ENCODE measurements at regions not wholly inside any gene's neighbourhood (a gene's known extent, or its start where the extent isn't known, plus 50 kb on each side); places are given as distances from the start of the nearest gene placed in this dataset.
"Not testable (repeated sequence)": the region's sequence is repeated elsewhere in the genome, so short reads cannot be mapped to it uniquely, and the experiment has no call there.

DNA sequence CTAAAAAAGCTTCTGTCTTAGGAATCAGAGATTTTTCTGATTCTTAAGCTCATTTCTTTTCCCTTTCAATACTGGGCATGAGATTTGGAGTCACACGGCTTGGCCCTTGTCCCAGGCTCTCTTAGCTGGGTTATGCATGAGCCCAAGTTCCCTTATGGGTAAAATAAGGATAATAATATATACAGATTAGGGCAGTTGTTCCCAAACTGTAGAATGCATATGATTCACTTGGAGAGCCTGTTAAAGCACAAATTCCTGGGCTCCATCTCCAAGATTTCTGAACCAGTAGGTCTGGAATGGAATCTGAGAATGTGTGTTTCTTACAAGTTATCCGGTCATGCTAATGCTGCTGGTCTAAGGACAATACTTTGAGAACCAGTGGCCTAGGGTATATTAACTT is 154.0 kb downstream of the REEP3 start:
- Histone ChIP-seq H3K27me3 (no peaks in the 10 kb centered on the region), H3K36me3 (no peaks in the 10 kb centered on the region), H3K4me3 (no peak overlapping the region), H3K9me3 (no peaks in the 10 kb centered on the region), H3K27ac (no peak overlapping the region), H3K4me1 (ENCODE audit: insufficient read depth) (peaks cover 3% of the 10 kb centered on the region)
- no peak for DNase-seq
- intact Hi-C loops (cut with DNase I), result no loop called here
- WGBS, 3 donors, result 65 to 80% (median 67%) methylated on average over 2 of the region's 2 CpGs
- TF ChIP-seq POLR2A (IDR thresholded peaks at IDR 0.05) (no peak), EP300 (IDR thresholded peaks at IDR 0.05) (no peak), CTCF (IDR thresholded peaks at IDR 0.05) (no peak)

DNA sequence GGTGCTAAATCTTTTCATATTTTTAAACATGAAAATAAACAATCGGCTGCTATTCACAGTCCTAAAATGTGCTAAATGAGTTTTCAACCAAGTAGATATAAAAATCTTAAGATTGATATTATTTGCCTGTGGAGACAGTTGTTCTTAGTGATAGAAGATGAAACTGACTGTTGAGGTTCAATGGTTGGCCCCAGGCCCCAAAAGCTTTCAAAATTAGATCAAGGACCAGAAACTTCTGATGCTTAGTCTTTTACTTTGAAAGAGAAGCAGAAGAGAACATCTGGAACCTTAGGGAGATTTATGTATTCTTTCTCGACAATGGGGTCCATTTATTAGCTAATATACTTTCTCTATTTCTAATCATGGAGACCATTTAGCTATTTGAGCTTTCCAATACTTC is 155.8 kb downstream of the REEP3 start:
- no peaks in the 10 kb centered on the region for H3K9me3 ChIP-seq
- no peak for DNase-seq
- peaks cover 3% of the 10 kb centered on the region for H3K4me1 ChIP-seq (ENCODE audit: insufficient read depth)
- no peak overlapping the region for H3K4me3 ChIP-seq
- H3K27ac ChIP-seq, result no peak overlapping the region
- 65 to 74% (median 73%) methylated on average over 2 of the region's 2 CpGs for WGBS, 3 donors
- intact Hi-C loops (cut with DNase I), result no loop called here
- H3K36me3 ChIP-seq, result no peaks in the 10 kb centered on the region
- TF ChIP-seq CTCF (IDR thresholded peaks at IDR 0.05) (no peak), POLR2A (IDR thresholded peaks at IDR 0.05) (no peak), EP300 (IDR thresholded peaks at IDR 0.05) (no peak)
- H3K27me3 ChIP-seq, result no peaks in the 10 kb centered on the region

GRCh38 chr10:63680545-63680944 is 159.3 kb downstream of the REEP3 start:
- 84 to 96% (median 92%) methylated on average over 1 of the region's 1 CpG for WGBS, 3 donors
- H3K4me1 ChIP-seq (ENCODE audit: insufficient read depth); DNase-seq; H3K4me3 ChIP-seq; H3K27me3 ChIP-seq; H3K9me3 ChIP-seq; intact Hi-C loops (cut with DNase I); H3K27ac ChIP-seq; H3K36me3 ChIP-seq: not testable (repeated sequence)

- H3K36me3 ChIP-seq, result no peaks in the 10 kb centered on the region
- TF ChIP-seq POLR2A (IDR thresholded peaks at IDR 0.05), result no peak
- TF ChIP-seq CTCF (IDR thresholded peaks at IDR 0.05), result no peak
- TF ChIP-seq EP300 (IDR thresholded peaks at IDR 0.05), result no peak
- intact Hi-C loops (cut with DNase I), result no loop called here
- peak in 4 of 5 donors; percentile 24 to 72 (median 43) for DNase-seq
- no peaks in the 10 kb centered on the region for H3K9me3 ChIP-seq
- H3K27ac ChIP-seq, result no peak overlapping the region
- WGBS, 3 donors, result 12 to 24% (median 14%) methylated on average over 4 of the region's 4 CpGs
- H3K4me3 ChIP-seq, result no peak overlapping the region
- no peaks in the 10 kb centered on the region for H3K27me3 ChIP-seq
- no peaks in the 10 kb centered on the region for H3K4me1 ChIP-seq (ENCODE audit: insufficient read depth)
These were observed 160.9 kb downstream of the REEP3 start for GRCh38 chr10:63681993-63682697.

DNA sequence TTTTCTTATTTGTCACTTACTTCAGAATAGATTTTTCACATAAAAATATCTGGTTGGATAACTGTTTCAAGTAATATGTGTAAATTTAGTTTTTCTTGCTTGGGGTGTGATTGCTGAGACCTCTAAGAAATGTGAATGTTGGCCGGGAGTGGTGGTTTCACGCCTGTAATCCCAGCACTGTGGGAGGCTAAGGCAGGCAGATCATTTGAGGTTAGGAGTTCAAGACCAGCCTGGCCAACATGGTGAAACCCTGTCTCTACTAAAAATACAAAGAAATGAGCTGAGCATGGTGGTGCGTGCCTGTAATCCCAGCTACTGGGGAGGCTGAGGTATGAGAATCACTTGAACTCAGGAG is 161.5 kb downstream of the REEP3 start:
- whole genome bisulfite sequencing, 3 donors, result 49 to 83% (median 74%) methylated on average over 3 of the region's 3 CpGs
- DNase-seq; intact Hi-C loops (cut with DNase I); H3K9me3 ChIP-seq; H3K4me3 ChIP-seq; H3K27me3 ChIP-seq; H3K4me1 ChIP-seq (ENCODE audit: insufficient read depth); H3K36me3 ChIP-seq; H3K27ac ChIP-seq: not testable (repeated sequence)
